Fibroblast of mammary gland (primary cell): ENCODE measurements at regions not wholly inside any gene's neighbourhood (a gene's known extent, or its start where the extent isn't known, plus 50 kb on each side); places are given as distances from the start of the nearest gene placed in this dataset.

Experiments used
- DNase-seq: peaks from one replicate; pipeline ENCODE4 v3.0.0-alpha.2; 2010; ENCODE audit warnings: low read depth
- H3K4me3 ChIP-seq: 2 replicates; pipeline ENCODE4 v1.5.1; 2011; ENCODE audit warnings: low read depth, mild to moderate bottlenecking, low read length, moderate library complexity; ENCODE audit not compliant: control insufficient read depth
- CTCF ChIP-seq: conservative IDR thresholded peaks from 2 replicates; pipeline ENCODE4 v1.5.1; 2011; ENCODE audit warnings: low read depth, low read length, inconsistent platforms; ENCODE audit not compliant: control insufficient read depth, insufficient read depth

DNA sequence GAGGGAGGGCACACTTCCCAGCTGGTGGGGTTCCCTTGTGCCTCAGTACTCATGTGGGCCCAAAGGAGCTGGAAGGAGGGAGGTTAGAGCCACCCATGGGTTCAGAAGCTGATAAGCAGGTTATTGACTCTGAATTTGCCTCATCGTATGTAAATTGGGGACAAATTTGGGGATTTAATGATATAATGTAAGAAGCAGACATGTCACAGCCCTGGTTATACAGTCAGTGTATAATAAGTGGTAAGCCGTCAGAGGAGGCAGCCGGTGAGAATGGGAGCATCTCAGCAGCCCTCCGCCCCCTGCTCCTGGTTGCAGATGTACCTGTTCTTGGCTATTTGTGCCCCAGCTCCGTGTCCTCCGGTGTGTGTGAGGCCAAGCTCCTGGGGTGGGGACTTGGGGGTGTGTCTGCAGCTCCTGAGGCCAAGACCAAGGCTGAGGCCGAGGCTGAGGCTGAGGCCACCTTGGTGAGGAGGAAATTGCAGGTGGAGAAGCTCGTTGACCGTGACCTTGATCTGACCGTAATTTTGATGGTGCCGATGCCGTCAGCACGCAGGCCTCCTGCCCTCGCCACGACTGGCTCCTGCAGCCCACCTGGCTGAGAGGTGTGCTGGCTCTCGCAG, 288.1 kb downstream of the SEC14L1 start:
- DNase-seq = no peak
- no peak overlapping the region for H3K4me3 ChIP-seq
- no peak for TF ChIP-seq CTCF

GRCh38 chr17:77429369-77429968, 288.7 kb downstream of the SEC14L1 start:
- no peak overlapping the region for H3K4me3 ChIP-seq
- TF ChIP-seq CTCF = no peak
- DNase-seq = no peak

GRCh38 chr17:77429969-77430752, 289.4 kb downstream of the SEC14L1 start:
- peak; percentile 99 for DNase-seq
- H3K4me3 ChIP-seq = no peak overlapping the region
- peak; percentile 80 for TF ChIP-seq CTCF

GRCh38 chr17:77432034-77432661, 291.4 kb downstream of the SEC14L1 start:
- no peak for DNase-seq
- H3K4me3 ChIP-seq = no peak overlapping the region
- no peak for TF ChIP-seq CTCF

- H3K4me3 ChIP-seq = no peak overlapping the region
- no peak for DNase-seq
- TF ChIP-seq CTCF = no peak
Measured at GRCh38 chr17:77432742-77433141, 292.0 kb downstream of the SEC14L1 start.

DNA sequence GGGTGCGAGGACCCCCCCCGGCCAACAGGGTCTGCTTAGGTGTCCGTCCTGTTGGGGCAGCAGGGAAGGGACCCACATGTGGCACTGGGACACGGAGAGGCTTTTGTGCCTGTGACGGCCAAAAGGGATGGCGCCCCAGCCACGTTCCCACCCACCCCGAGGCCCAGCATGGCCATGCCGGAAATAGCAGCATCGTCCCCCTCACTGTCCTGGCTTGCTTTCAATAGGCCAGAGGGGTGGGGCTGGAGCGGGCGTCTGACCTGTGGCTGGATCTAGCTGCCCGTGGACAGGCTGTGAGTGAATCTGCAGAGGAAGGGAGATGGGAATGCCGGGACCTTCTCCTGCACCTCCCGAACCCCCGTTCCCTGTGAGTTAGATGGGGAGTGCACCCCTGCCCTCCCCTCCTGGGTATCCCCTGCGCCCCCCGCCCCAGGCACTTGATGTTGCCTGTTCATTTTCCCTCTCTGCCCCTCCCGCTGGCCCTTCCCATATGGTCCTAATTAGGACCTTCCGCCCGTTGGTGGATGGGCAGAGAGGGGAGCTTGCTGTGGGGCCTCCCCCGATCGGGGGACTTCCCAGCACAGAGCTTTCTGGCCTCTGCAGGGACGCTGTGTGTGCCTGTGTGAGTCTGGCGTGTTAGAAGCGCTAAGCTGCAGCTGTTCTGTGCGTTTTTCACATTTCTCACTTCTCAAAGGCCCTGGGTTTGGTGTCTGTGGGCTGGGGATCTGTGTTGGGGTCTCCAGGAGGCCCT, 292.8 kb downstream of the SEC14L1 start:
- peak; percentile 71 for DNase-seq
- peak overlapping the region; percentile 4 for H3K4me3 ChIP-seq
- no peak for TF ChIP-seq CTCF
